OCI-LY1 (cell line): ENCODE measurements at regions not wholly inside any gene's neighbourhood (a gene's known extent, or its start where the extent isn't known, plus 50 kb on each side); places are given as distances from the start of the nearest gene placed in this dataset.

Experiments used
- H2AFZ ChIP-seq: fragments of 200-600 bp; sonication (generic), shearing (Covaris generic); 2 replicates; pipeline ENCODE4 v1.6.0; 2014; ENCODE audit warnings: antibody characterized with exemption, mild to moderate bottlenecking, low read length
- H3F3A ChIP-seq: fragments of 200-600 bp; sonication (generic), shearing (Covaris generic); 2 replicates; pipeline ENCODE4 v1.6.0; 2014; ENCODE audit warnings: mild to moderate bottlenecking, antibody characterized with exemption, low read length, moderate library complexity; ENCODE audit not compliant: insufficient read depth
- H3K27ac ChIP-seq: fragments of 200-600 bp; sonication (generic); 2 replicates; pipeline ENCODE4 v1.5.1; 2014; ENCODE audit warnings: low read length, mixed run types, mild to moderate bottlenecking, low read depth; ENCODE audit not compliant: poor library complexity, severe bottlenecking
- H3K27me3 ChIP-seq: fragments of 200-600 bp; sonication (generic); 2 replicates; pipeline ENCODE4 v1.6.0; 2014; ENCODE audit warnings: antibody characterized with exemption, mild to moderate bottlenecking, low read length, moderate library complexity; ENCODE audit not compliant: insufficient read depth
- H3K36me3 ChIP-seq: fragments of 200-600 bp; sonication (generic); 2 replicates; pipeline ENCODE4 v1.6.1; 2014; ENCODE audit warnings: mild to moderate bottlenecking, antibody characterized with exemption, low read length, moderate library complexity, mixed read lengths; ENCODE audit not compliant: insufficient read depth
- H3K4me1 ChIP-seq: fragments of 200-600 bp; sonication (generic); 2 replicates; pipeline ENCODE4 v1.5.1; 2014; ENCODE audit warnings: mild to moderate bottlenecking, low read length, moderate library complexity; ENCODE audit not compliant: insufficient read depth, severe bottlenecking
- H3K4me2 ChIP-seq: fragments of 200-600 bp; sonication (generic), shearing (Covaris generic); 2 replicates; pipeline ENCODE4 v1.6.1; 2014; ENCODE audit warnings: low read length
- H3K4me3 ChIP-seq: fragments of 200-600 bp; sonication (generic); 2 replicates; pipeline ENCODE4 v1.5.1; 2014; ENCODE audit warnings: low read length, low read depth, mild to moderate bottlenecking, mixed read lengths; ENCODE audit not compliant: poor library complexity, severe bottlenecking
- H3K79me2 ChIP-seq: fragments of 200-600 bp; shearing (Covaris generic); 2 replicates; pipeline ENCODE4 v1.6.1; 2016; ENCODE audit warnings: mixed run types, low read length, mixed read lengths; ENCODE audit not compliant: insufficient read depth
- H3K9ac ChIP-seq: fragments of 200-600 bp; sonication (generic), shearing (Covaris generic); 2 replicates; pipeline ENCODE4 v1.6.1; 2014; ENCODE audit warnings: mild to moderate bottlenecking, low read length, mixed read lengths
- H3K9me2 ChIP-seq: fragments of 200-600 bp; sonication (generic), shearing (Covaris generic); 2 replicates; pipeline ENCODE4 v1.6.1; 2014; ENCODE audit warnings: low read depth, mild to moderate bottlenecking, low read length, mixed read lengths
- H3K9me3 ChIP-seq: fragments of 200-600 bp; shearing (Covaris generic); 2 replicates; pipeline ENCODE4 v1.6.1; 2014; ENCODE audit warnings: low read length, mixed read lengths
- H4K20me1 ChIP-seq: fragments of 200-600 bp; sonication (generic), shearing (Covaris generic); 2 replicates; pipeline ENCODE4 v1.6.0; 2016; ENCODE audit warnings: mild to moderate bottlenecking, low read length; ENCODE audit not compliant: insufficient read depth
- EZH2 ChIP-seq: fragments of 200-600 bp; sonication (generic), shearing (Covaris generic); IDR thresholded peaks from 2 replicates; pipeline ENCODE4 v1.8.0; 2017; ENCODE audit warnings: borderline replicate concordance, mixed run types, mild to moderate bottlenecking, antibody characterized with exemption, low read length, moderate library complexity, mixed read lengths
- TF ChIP-seq, protein P1 (sequence below): fragments of 200-600 bp; sonication (generic), shearing (Covaris generic); IDR thresholded peaks from 2 replicates; pipeline ENCODE4 v1.5.1; 2017; ENCODE audit warnings: mild to moderate bottlenecking, antibody characterized with exemption, low read length, moderate library complexity, mixed read lengths

DNA sequence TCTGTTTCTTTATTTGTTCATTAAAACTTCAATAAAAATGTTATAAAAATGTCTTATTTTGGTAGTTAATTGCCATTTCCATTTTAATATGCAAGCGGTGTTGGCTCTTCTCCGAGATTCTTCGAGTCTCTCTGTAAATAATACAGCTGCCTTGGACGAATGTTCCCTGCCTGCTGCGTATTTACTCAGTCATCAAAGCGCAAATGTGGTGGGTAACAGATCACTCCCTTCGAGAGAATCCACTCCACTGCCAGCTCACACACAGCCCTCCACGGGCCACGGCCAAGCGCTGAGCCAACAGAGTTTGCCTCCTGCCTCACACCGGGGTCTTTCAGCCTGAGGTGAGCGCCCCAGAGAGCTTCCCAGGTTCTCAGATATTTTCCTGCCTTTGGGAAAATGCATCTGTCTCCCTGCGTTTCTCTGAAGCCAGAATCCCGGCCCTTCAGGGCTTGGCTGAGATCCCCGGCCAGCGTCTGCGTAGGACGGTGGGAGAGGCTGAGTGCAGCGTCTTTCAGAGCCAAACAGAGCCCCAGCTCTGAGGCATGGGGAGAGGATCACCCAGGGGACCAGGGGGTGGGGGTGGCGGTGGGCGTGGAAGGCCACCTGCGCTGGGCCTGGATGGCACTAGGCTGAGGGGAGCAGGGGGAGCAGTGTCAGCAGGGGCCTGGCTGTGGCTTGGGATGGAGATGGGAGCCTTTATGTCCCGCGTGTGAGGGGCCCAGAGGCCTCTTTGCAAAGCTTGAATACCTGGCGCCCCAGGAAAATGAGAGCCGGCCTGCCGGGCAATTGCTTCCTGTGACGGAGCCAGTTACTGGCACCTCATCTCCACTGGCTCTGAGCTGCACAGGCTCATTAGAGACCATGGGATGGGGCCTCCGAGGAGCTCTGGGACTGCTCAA, 248.7 kb downstream of the RBFOX3 start:
- Histone ChIP-seq H3K27me3 (peaks cover 3% of the 10 kb centered on the region; the same call in 1 of the 2 replicates), H3K27ac (no peak overlapping the region), H3K4me2 (no peak overlapping the region), H3K9me3 (no peaks in the 10 kb centered on the region), H3K79me2 (no peaks in the 10 kb centered on the region), H3K4me1 (no peaks in the 10 kb centered on the region), H3K4me3 (no peak overlapping the region), H3K36me3 (no peaks in the 10 kb centered on the region), H3K9me2 (no peaks in the 10 kb centered on the region), H3K9ac (no peak overlapping the region), H3F3A (no peaks in the 10 kb centered on the region), H2AFZ (no peak overlapping the region), H4K20me1 (no peaks in the 10 kb centered on the region)
- TF ChIP-seq EZH2: no peak
- TF ChIP-seq, protein P1, sequence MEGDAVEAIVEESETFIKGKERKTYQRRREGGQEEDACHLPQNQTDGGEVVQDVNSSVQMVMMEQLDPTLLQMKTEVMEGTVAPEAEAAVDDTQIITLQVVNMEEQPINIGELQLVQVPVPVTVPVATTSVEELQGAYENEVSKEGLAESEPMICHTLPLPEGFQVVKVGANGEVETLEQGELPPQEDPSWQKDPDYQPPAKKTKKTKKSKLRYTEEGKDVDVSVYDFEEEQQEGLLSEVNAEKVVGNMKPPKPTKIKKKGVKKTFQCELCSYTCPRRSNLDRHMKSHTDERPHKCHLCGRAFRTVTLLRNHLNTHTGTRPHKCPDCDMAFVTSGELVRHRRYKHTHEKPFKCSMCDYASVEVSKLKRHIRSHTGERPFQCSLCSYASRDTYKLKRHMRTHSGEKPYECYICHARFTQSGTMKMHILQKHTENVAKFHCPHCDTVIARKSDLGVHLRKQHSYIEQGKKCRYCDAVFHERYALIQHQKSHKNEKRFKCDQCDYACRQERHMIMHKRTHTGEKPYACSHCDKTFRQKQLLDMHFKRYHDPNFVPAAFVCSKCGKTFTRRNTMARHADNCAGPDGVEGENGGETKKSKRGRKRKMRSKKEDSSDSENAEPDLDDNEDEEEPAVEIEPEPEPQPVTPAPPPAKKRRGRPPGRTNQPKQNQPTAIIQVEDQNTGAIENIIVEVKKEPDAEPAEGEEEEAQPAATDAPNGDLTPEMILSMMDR: no peak

DNA sequence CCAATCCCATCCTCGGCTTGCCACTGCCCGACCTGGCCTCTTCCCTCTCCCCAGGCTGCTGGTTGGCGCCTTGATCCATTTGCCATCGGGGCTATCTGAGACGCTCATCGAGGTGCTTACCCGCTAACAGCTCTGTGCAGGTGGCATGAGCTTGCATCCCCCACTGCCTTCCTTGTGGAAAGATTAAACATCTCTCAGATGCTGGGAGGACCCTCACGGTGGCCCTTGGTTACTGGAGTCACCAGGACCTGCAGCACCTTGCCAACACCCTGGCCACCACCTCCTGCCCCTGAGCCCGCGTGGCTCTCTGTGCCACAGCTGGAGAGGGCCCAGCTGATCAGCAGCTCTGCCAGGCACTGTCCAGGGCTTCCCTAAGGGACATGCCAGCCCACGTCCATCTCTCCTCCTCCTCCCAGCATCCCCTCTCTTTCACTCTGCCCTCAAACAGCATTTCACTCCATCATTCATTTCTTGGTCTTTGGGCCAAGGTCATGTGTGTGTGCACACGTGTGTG, 249.6 kb downstream of the RBFOX3 start:
- Histone ChIP-seq H3K4me3 (no peak overlapping the region), H4K20me1 (no peaks in the 10 kb centered on the region), H3K9ac (no peak overlapping the region), H3K9me3 (no peaks in the 10 kb centered on the region), H3K79me2 (no peaks in the 10 kb centered on the region), H3K9me2 (no peaks in the 10 kb centered on the region), H3K4me1 (no peaks in the 10 kb centered on the region), H3K36me3 (no peaks in the 10 kb centered on the region), H3F3A (no peaks in the 10 kb centered on the region), H2AFZ (no peak overlapping the region), H3K4me2 (no peak overlapping the region), H3K27ac (no peak overlapping the region), H3K27me3 (peaks cover 3% of the 10 kb centered on the region; the same call in 1 of the 2 replicates)
- no peak for TF ChIP-seq EZH2
- TF ChIP-seq, protein P1: no peak

- Histone ChIP-seq H3K27ac (no peak overlapping the region), H4K20me1 (no peaks in the 10 kb centered on the region), H3F3A (no peaks in the 10 kb centered on the region), H3K79me2 (no peaks in the 10 kb centered on the region), H3K4me1 (no peaks in the 10 kb centered on the region), H2AFZ (no peak overlapping the region), H3K27me3 (peaks cover 3% of the 10 kb centered on the region; the same call in 1 of the 2 replicates), H3K4me3 (no peak overlapping the region), H3K9me2 (no peaks in the 10 kb centered on the region), H3K36me3 (no peaks in the 10 kb centered on the region), H3K9ac (no peak overlapping the region), H3K4me2 (no peak overlapping the region), H3K9me3 (no peaks in the 10 kb centered on the region)
- TF ChIP-seq EZH2: no peak
- TF ChIP-seq, protein P1: no peak
Measured at GRCh38 chr17:79360196-79360595, 250.7 kb downstream of the RBFOX3 start.
